Mucosa of descending colon (tissue), 3 donors: ENCODE measurements at regions not wholly inside any gene's neighbourhood (a gene's known extent, or its start where the extent isn't known, plus 50 kb on each side); places are given as distances from the start of the nearest gene placed in this dataset.

Experiments used
- ATAC-seq: fragments of 200-7000 bp; cut with Tn5 transposase; one replicate; pipeline ENCODE4 v1.9.1; 2020; ENCODE audit warnings: mild to moderate bottlenecking, moderate library complexity
- DNase-seq, 3 donors: peaks; one replicate each; pipeline ENCODE4 v3.0.0-alpha.2; 2020
- H3K36me3 ChIP-seq: fragments of 200-600 bp; one replicate; pipeline ENCODE4 v1.8.0; 2021; ENCODE audit warnings: low read depth, mild to moderate bottlenecking
- H3K4me1 ChIP-seq: fragments of 200-600 bp; one replicate; pipeline ENCODE4 v1.8.0; 2021; ENCODE audit warnings: low read depth, mild to moderate bottlenecking
- H3K4me3 ChIP-seq: fragments of 200-600 bp; one replicate; pipeline ENCODE4 v1.8.0; 2021; ENCODE audit warnings: mild to moderate bottlenecking
- H3K9me3 ChIP-seq: fragments of 200-600 bp; one replicate; pipeline ENCODE4 v1.8.0; 2021; ENCODE audit warnings: mild to moderate bottlenecking
- intact Hi-C, 2 donors: fragments of 100-400 bp; cut with DNase I in 1 of 2; cut with micrococcal nuclease in 1 of 2; formaldehyde crosslinking; loops; one replicate each; pipeline versions ENCODE4 v1.11.0 to v1.11.1; 2022; cut with DNase I, micrococcal nuclease
- TF ChIP-seq, protein P1 (sequence below): fragments of 200-600 bp; IDR thresholded peaks from one replicate; pipeline ENCODE4 v1.8.0; 2022; ENCODE audit warnings: antibody characterized with exemption, mild to moderate bottlenecking
- donor health status: DM: no; HTN: no; CAD: no; lungs with moderate emphysema.
- donor health status: DM: no; HTN: no; CAD: no.
- donor health status: DM: no; HTN: yes; CAD: no.

DNA sequence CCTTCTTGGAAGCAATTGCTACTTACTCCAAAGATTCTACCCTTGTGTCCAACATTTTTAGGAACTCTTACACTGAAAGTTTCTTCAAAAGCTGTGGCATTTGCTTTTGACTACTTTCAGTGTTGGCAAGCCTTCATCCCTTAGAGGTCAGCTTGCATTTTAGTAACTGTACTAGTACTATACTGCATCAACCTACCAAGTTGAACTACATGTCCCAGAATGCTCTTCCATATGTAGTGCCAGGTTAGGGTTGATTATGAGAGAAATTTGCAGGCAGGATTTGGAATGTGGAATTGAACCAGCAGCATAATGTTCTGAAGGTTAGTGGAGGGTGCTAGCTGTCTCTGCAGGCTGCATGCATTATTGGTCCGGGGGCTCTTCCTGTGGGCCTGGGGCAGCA is 189.9 kb upstream of the FOXN2 start:
- no peaks in the 10 kb centered on the region for H3K36me3 ChIP-seq
- no peak overlapping the region for H3K4me3 ChIP-seq
- no peak for DNase-seq
- no peaks in the 10 kb centered on the region for H3K9me3 ChIP-seq
- intact Hi-C loops: no loop called here
- TF ChIP-seq, protein P1, sequence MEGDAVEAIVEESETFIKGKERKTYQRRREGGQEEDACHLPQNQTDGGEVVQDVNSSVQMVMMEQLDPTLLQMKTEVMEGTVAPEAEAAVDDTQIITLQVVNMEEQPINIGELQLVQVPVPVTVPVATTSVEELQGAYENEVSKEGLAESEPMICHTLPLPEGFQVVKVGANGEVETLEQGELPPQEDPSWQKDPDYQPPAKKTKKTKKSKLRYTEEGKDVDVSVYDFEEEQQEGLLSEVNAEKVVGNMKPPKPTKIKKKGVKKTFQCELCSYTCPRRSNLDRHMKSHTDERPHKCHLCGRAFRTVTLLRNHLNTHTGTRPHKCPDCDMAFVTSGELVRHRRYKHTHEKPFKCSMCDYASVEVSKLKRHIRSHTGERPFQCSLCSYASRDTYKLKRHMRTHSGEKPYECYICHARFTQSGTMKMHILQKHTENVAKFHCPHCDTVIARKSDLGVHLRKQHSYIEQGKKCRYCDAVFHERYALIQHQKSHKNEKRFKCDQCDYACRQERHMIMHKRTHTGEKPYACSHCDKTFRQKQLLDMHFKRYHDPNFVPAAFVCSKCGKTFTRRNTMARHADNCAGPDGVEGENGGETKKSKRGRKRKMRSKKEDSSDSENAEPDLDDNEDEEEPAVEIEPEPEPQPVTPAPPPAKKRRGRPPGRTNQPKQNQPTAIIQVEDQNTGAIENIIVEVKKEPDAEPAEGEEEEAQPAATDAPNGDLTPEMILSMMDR: no peak
- H3K4me1 ChIP-seq: no peaks in the 10 kb centered on the region
- ATAC-seq: no peak

DNA sequence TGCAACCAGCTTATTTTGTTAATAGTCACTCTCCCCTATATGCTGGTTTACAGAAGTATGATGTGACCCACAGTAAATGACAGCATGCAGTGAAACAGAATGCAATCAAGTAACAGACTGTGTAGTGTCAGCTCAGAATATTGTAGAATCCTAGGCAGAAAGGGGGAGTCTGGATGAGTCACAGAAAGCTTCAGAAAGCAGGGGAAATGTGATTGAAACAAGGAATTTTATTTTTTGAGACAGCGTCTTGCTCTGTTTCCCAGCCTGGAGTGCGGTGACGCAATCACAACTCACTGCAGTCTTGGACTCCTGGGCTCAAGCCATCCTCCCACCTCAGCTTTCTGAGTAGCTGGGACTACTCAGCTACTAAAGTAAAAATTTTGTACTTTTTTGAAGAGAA is 188.3 kb upstream of the FOXN2 start:
- ATAC-seq: no peak
- DNase-seq: no peak
- TF ChIP-seq, protein P1: no peak
- H3K4me1 ChIP-seq: no peaks in the 10 kb centered on the region
- intact Hi-C loops: no loop called here
- H3K4me3 ChIP-seq: no peak overlapping the region
- H3K36me3 ChIP-seq: no peaks in the 10 kb centered on the region
- H3K9me3 ChIP-seq: no peaks in the 10 kb centered on the region

DNA sequence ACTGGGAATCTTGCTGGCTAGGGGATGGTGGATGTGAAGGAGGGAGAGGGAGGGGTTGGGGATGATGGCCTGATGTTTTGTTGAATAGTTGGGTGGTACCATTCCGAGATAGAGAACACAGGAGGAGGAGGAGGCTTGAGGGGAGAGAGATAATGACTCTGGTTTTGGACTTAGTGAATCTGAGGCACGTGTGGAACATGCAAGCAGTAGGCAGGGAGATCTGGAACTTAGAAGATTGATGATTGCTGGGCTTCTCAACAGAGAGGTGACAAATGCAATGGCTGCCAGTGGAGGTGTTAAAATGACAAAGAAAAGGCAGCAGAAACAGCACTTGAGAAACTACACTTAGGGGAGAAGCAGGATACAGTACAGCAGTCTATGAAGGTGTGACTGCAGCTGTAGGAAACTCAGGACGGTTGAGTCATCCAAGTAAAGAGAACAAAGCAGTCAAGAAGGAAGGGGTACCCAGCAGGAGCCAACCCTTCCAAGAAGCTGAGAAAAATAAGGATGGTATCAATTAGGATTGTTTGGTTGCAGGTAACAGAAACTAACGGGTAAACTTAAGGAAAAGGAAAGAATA is 186.8 kb upstream of the FOXN2 start:
- H3K4me3 ChIP-seq: no peak overlapping the region
- no peak for DNase-seq
- TF ChIP-seq, protein P1: no peak
- intact Hi-C loops: no loop called here
- H3K4me1 ChIP-seq: no peaks in the 10 kb centered on the region
- ATAC-seq: no peak
- no peaks in the 10 kb centered on the region for H3K36me3 ChIP-seq
- no peaks in the 10 kb centered on the region for H3K9me3 ChIP-seq

DNA sequence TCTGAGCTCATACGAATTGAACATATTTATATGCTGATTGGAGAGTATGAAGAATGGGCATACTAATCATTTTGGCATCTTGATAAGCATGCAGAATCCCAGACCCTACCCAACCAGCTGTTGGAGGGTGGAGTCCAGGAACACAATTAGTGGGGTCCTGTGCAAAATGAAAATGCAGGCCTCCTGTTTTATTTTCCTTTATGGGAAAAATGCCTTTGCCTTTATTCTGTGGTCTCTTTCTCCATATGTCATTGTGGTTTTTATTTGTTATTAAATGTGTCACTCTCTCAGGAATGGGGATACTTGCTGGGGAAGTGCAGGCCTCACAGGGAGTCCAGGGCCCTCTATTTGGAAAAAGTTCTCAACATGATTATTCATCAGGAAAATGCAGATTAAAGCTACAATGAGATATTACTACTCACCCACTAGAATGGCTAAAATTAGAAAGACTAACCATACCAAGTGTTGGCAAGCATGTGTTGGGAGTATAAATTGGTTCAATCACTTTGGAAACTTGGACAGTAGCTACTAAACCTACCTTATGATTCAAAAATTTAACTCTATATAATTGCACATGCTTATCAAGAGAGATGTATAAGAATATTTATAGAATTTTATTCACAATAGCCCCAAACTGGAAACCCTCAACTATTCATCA is 185.1 kb upstream of the FOXN2 start:
- no peaks in the 10 kb centered on the region for H3K4me1 ChIP-seq
- TF ChIP-seq, protein P1: no peak
- intact Hi-C loops: no loop called here
- no peaks in the 10 kb centered on the region for H3K36me3 ChIP-seq
- H3K9me3 ChIP-seq: no peaks in the 10 kb centered on the region
- H3K4me3 ChIP-seq: no peak overlapping the region
- DNase-seq (no peak), ATAC-seq (no peak)

DNA sequence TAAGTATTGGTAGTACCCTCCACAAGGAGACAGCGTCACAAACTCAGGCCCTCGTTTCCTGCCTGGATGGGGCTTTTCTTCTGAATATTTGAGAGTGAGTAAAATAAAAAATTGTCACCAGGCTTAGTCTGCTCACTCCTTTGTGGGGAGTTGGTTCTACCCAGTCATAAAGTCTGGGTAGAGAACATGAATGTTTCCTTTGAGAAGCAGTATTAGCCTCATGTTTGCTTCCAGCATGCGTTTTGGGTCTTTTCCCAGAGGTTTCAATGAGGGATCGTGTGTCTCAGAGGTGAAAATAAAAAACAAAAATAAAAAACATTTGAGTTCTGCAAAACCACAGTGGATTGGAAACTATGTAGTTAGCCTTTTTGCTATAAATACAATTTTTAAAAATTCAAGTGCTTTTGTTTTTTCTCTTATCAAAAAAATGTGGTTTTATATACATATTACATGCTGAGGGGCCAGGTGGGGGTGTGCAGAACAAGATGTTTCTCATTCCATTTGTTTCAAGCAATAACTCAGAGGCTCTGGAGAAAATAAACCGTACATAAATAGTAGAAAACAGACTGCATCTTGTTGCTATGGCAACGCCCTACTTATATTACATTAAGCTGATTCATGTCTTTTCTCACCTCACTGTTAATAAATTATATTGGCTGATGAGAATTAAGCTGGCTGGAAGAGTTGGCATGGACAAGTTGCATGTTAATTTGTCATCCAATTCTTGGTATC is 182.8 kb upstream of the FOXN2 start:
- no peak overlapping the region for H3K4me3 ChIP-seq
- TF ChIP-seq, protein P1: no peak
- H3K36me3 ChIP-seq: no peaks in the 10 kb centered on the region
- intact Hi-C loops: no loop called here
- no peaks in the 10 kb centered on the region for H3K4me1 ChIP-seq
- DNase-seq (no peak), ATAC-seq (no peak)
- no peaks in the 10 kb centered on the region for H3K9me3 ChIP-seq
